Cardiac muscle cell (in vitro differentiated cells and primary cell): ENCODE measurements at regions not wholly inside any gene's neighbourhood (a gene's known extent, or its start where the extent isn't known, plus 50 kb on each side); places are given as distances from the start of the nearest gene placed in this dataset.

Experiments
- DNase-seq, 2 donors: peaks; one replicate each; pipeline versions ENCODE4 v3.0.0 to v3.0.0-alpha.2; 2010 to 2017; ENCODE audit warnings: low read depth in 1 of 2, low spot score in 1 of 2
- H3K27ac ChIP-seq: fragments of 200-600 bp; sonication (generic); 2 replicates; pipeline ENCODE4 v1.5.1; 2016
- H3K27me3 ChIP-seq: fragments of 200-600 bp; sonication (generic); 2 replicates; pipeline ENCODE4 v1.6.0; 2016; ENCODE audit warnings: control low read depth
- H3K36me3 ChIP-seq: fragments of 200-600 bp; sonication (generic); 2 replicates; pipeline ENCODE4 v1.5.1; 2016; ENCODE audit warnings: control low read depth
- H3K4me1 ChIP-seq: fragments of 200-600 bp; sonication (generic); 2 replicates; pipeline ENCODE4 v1.8.1; 2017; ENCODE audit warnings: low read depth, mild to moderate bottlenecking, mixed run types
- H3K4me3 ChIP-seq: fragments of 200-600 bp; sonication (generic); 2 replicates; pipeline ENCODE4 v1.5.1; 2016; ENCODE audit warnings: mild to moderate bottlenecking
- H3K9me3 ChIP-seq: fragments of 200-600 bp; sonication (generic); 2 replicates; pipeline ENCODE4 v1.5.1; 2017; ENCODE audit warnings: low read depth, mild to moderate bottlenecking, control low read depth
- CTCF ChIP-seq: IDR thresholded peaks from 2 replicates; pipeline ENCODE4 v1.5.1; 2012; ENCODE audit warnings: low read depth, mild to moderate bottlenecking, low read length

DNA sequence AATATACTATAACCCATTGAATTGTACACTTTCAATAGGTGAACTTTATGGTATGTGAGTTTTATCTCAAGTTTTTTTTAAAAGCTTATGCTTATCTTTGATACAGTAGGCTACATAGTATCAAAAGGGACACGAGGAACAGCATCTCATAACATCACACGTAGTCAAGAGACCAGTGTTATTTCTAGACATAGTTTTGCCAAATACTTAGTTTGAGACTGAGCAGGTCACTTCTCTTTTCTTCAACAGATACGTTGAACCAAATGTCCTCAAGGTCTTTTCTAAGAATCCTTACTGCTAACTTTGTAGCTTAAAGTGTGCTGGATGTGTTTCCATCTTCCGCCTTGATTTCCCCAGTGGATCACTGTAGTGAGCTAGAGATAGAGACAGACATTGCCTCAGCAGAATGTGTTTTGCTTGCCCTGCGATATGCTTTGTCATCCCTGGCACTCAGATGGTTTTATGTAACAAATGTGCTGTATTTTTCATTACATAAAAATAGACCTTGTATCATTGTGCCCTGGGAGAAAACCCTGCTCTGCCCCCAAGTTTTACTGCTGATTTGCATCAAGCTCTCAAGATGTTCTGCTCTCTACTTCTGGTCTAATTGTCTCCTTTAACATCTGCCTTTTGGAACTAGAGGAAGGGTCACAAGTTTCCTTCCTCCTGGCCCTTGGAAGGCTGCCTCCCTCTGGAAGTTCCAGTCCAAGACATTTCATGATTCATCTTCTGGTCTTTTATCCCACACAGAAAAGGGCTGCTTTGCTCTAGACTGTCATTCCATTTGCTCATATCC lies 426.4 kb upstream of the RGMA start:
- no peaks in the 10 kb centered on the region for H3K4me1 ChIP-seq
- H3K36me3 ChIP-seq = no peaks in the 10 kb centered on the region
- no peak overlapping the region for H3K4me3 ChIP-seq
- no peak overlapping the region for H3K27ac ChIP-seq
- DNase-seq = no peak
- peaks cover 12% of the 10 kb centered on the region for H3K27me3 ChIP-seq
- no peaks in the 10 kb centered on the region for H3K9me3 ChIP-seq
- TF ChIP-seq CTCF = no peak

DNA sequence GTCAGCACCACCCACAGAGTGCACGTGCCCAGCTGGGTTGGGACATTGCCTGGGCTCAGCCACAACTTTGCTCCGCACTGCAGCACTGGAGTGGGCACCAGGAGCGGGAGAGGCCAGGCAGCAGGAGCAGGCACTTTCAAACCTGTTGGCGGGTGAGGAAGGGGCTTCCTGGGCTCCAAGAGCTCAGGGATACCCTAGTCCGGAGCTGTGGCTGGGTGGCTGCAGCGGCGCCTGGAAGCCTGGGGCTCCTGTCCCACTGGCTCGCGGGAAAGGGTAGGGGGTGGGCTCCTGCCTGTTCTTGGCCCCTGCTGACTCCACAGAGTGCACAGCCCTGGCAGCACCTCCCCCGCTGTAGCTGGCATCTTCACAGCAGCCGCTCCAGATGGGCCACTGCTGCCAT lies 417.6 kb upstream of the RGMA start:
- TF ChIP-seq CTCF = no peak
- H3K4me3 ChIP-seq = no peak overlapping the region
- no peak overlapping the region for H3K27ac ChIP-seq
- H3K36me3 ChIP-seq = no peaks in the 10 kb centered on the region
- no peaks in the 10 kb centered on the region for H3K9me3 ChIP-seq
- H3K27me3 ChIP-seq = peaks cover 9% of the 10 kb centered on the region
- H3K4me1 ChIP-seq = no peaks in the 10 kb centered on the region
- no peak for DNase-seq

GRCh38 chr15:93505506-93505905 lies 416.5 kb upstream of the RGMA start:
- no peak for TF ChIP-seq CTCF
- H3K4me1 ChIP-seq = no peaks in the 10 kb centered on the region

GRCh38 chr15:93501946-93502345 lies 412.9 kb upstream of the RGMA start:
- H3K36me3 ChIP-seq = no peaks in the 10 kb centered on the region
- no peak for TF ChIP-seq CTCF
- H3K4me1 ChIP-seq = no peaks in the 10 kb centered on the region
- DNase-seq = no peak
- no peak overlapping the region for H3K4me3 ChIP-seq
- H3K9me3 ChIP-seq = no peaks in the 10 kb centered on the region
- no peak overlapping the region for H3K27ac ChIP-seq
- peaks cover 9% of the 10 kb centered on the region for H3K27me3 ChIP-seq

More at GRCh38 chr15:93505506-93505905, 416.5 kb upstream of the RGMA start:
- no peak for DNase-seq
- no peaks in the 10 kb centered on the region for H3K9me3 ChIP-seq
- no peak overlapping the region for H3K4me3 ChIP-seq
- H3K27me3 ChIP-seq = peaks cover 9% of the 10 kb centered on the region
- no peak overlapping the region for H3K27ac ChIP-seq
- H3K36me3 ChIP-seq = no peaks in the 10 kb centered on the region

DNA sequence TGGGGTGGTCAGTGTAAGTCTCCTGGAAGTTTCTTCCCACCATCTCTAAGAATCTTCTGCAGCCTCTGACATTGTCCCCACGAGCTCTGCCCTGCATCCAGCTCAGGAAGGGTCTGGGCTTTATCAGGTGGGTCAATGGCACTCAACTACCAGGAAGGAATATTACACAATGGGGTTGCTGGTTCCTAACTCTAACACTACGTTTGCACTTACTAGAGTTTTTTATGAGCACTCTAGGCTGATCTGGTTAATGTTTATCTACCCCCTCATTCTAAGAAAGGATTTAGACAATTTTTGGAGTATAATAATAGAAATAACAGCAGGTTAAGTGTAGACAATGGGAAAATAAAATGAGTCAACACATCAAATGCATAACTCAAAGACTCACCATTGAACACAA lies 411.1 kb upstream of the RGMA start:
- no peak for TF ChIP-seq CTCF
- no peaks in the 10 kb centered on the region for H3K27me3 ChIP-seq
- no peak for DNase-seq
- H3K4me1 ChIP-seq = no peaks in the 10 kb centered on the region
- no peaks in the 10 kb centered on the region for H3K9me3 ChIP-seq
- no peak overlapping the region for H3K27ac ChIP-seq
- H3K4me3 ChIP-seq = no peak overlapping the region
- no peaks in the 10 kb centered on the region for H3K36me3 ChIP-seq
